PC-3 (cell line): ENCODE measurements at regions not wholly inside any gene's neighbourhood (a gene's known extent, or its start where the extent isn't known, plus 50 kb on each side); places are given as distances from the start of the nearest gene placed in this dataset.
"Not testable (repeated sequence)": the region's sequence is repeated elsewhere in the genome, so short reads cannot be mapped to it uniquely, and the experiment has no call there.

ENCODE experiments used
- ATAC-seq: fragments of 200-7000 bp; cut with Tn5 transposase; 2 replicates; pipeline ENCODE4 v1.9.1; 2020; ENCODE audit warnings: mild to moderate bottlenecking, moderate library complexity
- BruUV-seq: library from RNA; stranded (reverse); fragments of 400-500 nt; replicated peaks from 2 replicates; lab custom pipeline; 2021; lab: Mats Ljungman, UMichigan
- CTCF ChIA-PET: fragments of 300-600 bp; sonication (Branson Sonifier 250); formaldehyde crosslinking; loops from one replicate; lab custom pipeline; 2022; ENCODE audit warnings: antibody characterized with exemption; lab: Charles Lee
- POLR2A ChIA-PET: fragments of 300-600 bp; sonication (Branson Sonifier 250); formaldehyde crosslinking; loops from one replicate; lab custom pipeline; 2022; ENCODE audit warnings: antibody characterized with exemption; ENCODE audit not compliant: unreplicated experiment; lab: Charles Lee
- DNase-seq: peaks from one replicate; pipeline ENCODE4 v3.0.0-alpha.2; 2015
- H2AFZ ChIP-seq: fragments of 300-600 bp; sonication (generic); 2 replicates; pipeline ENCODE4 v1.6.0; 2016; ENCODE audit warnings: antibody characterized with exemption, low read length
- H3F3A ChIP-seq: fragments of 300-600 bp; sonication (generic); one replicate; pipeline ENCODE4 v1.6.0; 2017; ENCODE audit warnings: antibody characterized with exemption, low read length, control low read depth, mild to moderate bottlenecking; ENCODE audit not compliant: unreplicated experiment
- H3K27ac ChIP-seq: fragments of 300-600 bp; sonication (generic); 2 replicates; pipeline ENCODE4 v1.5.1; 2016; ENCODE audit warnings: mild to moderate bottlenecking, low read length
- H3K27me3 ChIP-seq: fragments of 300-600 bp; sonication (generic); 2 replicates; pipeline ENCODE4 v1.6.1; 2016; ENCODE audit warnings: low read length, mixed read lengths
- H3K36me3 ChIP-seq: fragments of 300-600 bp; sonication (generic); 2 replicates; pipeline ENCODE4 v1.6.1; 2016; ENCODE audit warnings: low read depth, mixed run types, low read length, mixed read lengths
- H3K4me1 ChIP-seq: fragments of 300-600 bp; sonication (generic); 2 replicates; pipeline ENCODE4 v1.5.1; 2016; ENCODE audit warnings: low read length; ENCODE audit not compliant: insufficient read depth
- H3K4me2 ChIP-seq: fragments of 300-600 bp; sonication (generic); 2 replicates; pipeline ENCODE4 v1.6.0; 2016; ENCODE audit warnings: low read length
- H3K4me3 ChIP-seq: fragments of 300-600 bp; sonication (generic); 2 replicates; pipeline ENCODE4 v1.5.1; 2016; ENCODE audit warnings: mild to moderate bottlenecking, low read length, mixed read lengths
- H3K79me2 ChIP-seq: fragments of 300-600 bp; sonication (generic); 2 replicates; pipeline ENCODE4 v1.6.1; 2017; ENCODE audit warnings: low read length, mixed read lengths
- H3K9ac ChIP-seq: fragments of 300-600 bp; sonication (generic); 2 replicates; pipeline ENCODE4 v1.6.0; 2016; ENCODE audit warnings: mild to moderate bottlenecking, low read length
- H3K9me2 ChIP-seq: fragments of 300-600 bp; sonication (generic); replicated peaks from 2 replicates; pipeline ENCODE4 v1.6.1; 2016; ENCODE audit warnings: mixed run types, low read length, mixed read lengths
- H3K9me3 ChIP-seq: fragments of 300-600 bp; sonication (generic); 2 replicates; pipeline ENCODE4 v1.6.1; 2016; ENCODE audit warnings: low read length, mixed read lengths
- H4K20me1 ChIP-seq: fragments of 300-600 bp; sonication (generic); 2 replicates; pipeline ENCODE4 v1.6.1; 2016; ENCODE audit warnings: low read length, mixed read lengths
- CTCF ChIP-seq: fragments of 300-600 bp; sonication (generic); conservative IDR thresholded peaks from 2 replicates; pipeline ENCODE4 v1.5.1; 2017; ENCODE audit warnings: antibody characterized with exemption, low read depth, mild to moderate bottlenecking, low read length
- intact Hi-C: fragments of 100-400 bp; cut with micrococcal nuclease; formaldehyde crosslinking; loops from 2 replicates; pipeline ENCODE4 v1.9.0; 2023

DNA sequence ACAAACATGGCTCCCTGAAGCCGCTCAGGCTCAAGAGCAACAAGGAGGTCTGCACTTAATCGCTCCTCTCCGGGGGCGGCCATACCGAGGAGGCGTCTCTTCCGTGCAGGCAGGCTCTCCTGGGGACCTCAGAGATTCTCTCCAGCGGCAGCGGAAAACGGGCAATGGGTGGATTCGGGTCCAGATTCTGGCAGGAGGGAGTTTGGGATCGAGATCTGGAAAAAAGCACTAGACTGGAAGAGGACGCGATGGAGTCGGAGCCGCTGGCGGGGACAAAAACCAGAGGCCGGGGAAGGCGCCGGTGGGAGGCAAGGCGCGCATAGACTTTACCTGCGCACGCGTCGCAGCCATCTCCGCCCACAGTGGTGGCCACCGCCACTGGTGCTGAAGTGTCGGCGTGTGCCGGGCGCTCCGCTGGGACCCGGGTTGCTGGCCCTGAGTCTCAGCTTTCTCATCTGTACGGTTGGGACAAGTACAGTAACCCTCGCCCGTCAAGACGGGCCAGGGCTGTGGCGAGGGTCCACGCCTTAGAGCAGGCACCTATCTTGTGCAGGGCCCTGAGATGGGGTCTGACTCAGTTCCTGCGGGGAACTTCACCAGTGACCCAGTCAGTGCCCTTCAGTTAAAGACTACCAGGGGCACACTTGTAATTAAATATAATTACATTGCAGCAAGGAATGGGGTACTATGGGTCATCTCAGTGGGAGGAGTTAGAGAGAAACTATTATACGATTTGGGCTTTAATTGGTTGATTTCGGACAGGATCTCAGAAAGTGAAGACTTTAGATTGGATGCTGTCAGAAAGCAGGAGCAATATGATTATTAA is 454.1 kb downstream of the SPATA31A1 start:
- TSS peak; percentile 70 for BruUV-seq
- POLR2A ChIA-PET, H3F3A ChIP-seq, DNase-seq, H3K36me3 ChIP-seq, intact Hi-C loops, H3K9me3 ChIP-seq, H4K20me1 ChIP-seq, CTCF ChIA-PET, H3K4me1 ChIP-seq, H3K27me3 ChIP-seq, H3K9me2 ChIP-seq, H3K79me2 ChIP-seq: not testable (repeated sequence)
- H3K27ac ChIP-seq, result 0 out of 2 replicates have a peak overlapping the region, but pooled peaks have one; percentile 29
- peak overlapping the region; percentile 79 for H2AFZ ChIP-seq
- peak overlapping the region; percentile 63 for H3K4me3 ChIP-seq
- H3K9ac ChIP-seq, result peak overlapping the region; percentile 58
- peak overlapping the region; percentile 74 for H3K4me2 ChIP-seq
- 0 out of 2 replicates have a peak, but pooled peaks have one; percentile 42 for ATAC-seq

DNA sequence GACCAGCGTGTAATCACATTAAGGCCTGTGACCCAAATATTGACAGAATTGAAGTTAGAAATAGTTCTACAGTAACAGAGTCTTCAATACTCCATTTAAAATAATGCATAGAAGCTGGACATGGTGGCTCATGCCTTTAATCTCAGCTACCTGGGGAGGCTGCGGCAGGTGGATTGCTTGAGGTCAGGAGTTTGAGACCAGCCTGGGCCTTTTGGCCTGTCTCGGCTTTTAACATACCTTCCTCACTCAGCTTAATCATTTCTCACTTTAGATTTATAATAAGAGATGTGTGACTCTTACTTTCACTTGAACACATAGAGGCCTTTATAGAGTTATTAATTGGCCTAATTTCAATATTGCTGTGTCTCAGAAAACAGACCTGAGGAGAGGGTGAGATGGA is 454.9 kb downstream of the SPATA31A1 start:
- H3K9me3 ChIP-seq, BruUV-seq, H3F3A ChIP-seq, H3K9ac ChIP-seq, H3K27me3 ChIP-seq, POLR2A ChIA-PET, H3K79me2 ChIP-seq, H3K4me1 ChIP-seq, H3K4me2 ChIP-seq, H3K36me3 ChIP-seq, H3K4me3 ChIP-seq, H3K27ac ChIP-seq, DNase-seq, H2AFZ ChIP-seq, CTCF ChIA-PET, intact Hi-C loops, ATAC-seq, H4K20me1 ChIP-seq, H3K9me2 ChIP-seq: not testable (repeated sequence)

GRCh38 chr9:39811615-39812014 is 456.1 kb downstream of the SPATA31A1 start:
- H3K9me2 ChIP-seq, H3K36me3 ChIP-seq, H3K27me3 ChIP-seq, CTCF ChIA-PET, DNase-seq, H3K27ac ChIP-seq, H3K4me2 ChIP-seq, POLR2A ChIA-PET, H4K20me1 ChIP-seq, H3K4me3 ChIP-seq, H3F3A ChIP-seq, H3K79me2 ChIP-seq, ATAC-seq, BruUV-seq, H3K9me3 ChIP-seq, H3K9ac ChIP-seq, H2AFZ ChIP-seq, intact Hi-C loops, H3K4me1 ChIP-seq: not testable (repeated sequence)

- H3K27ac ChIP-seq, result not testable (repeated sequence)
- peak; percentile 46 for TF ChIP-seq CTCF
Measured at GRCh38 chr9:39828457-39828856, 473.0 kb downstream of the SPATA31A1 start.

More at GRCh38 chr9:39828457-39828856, 473.0 kb downstream of the SPATA31A1 start:
- peak; percentile 2 for DNase-seq
- H3K9me3 ChIP-seq, H3K4me1 ChIP-seq, intact Hi-C loops, H2AFZ ChIP-seq, POLR2A ChIA-PET, BruUV-seq, H4K20me1 ChIP-seq, H3K36me3 ChIP-seq, CTCF ChIA-PET, H3K9me2 ChIP-seq, H3K4me3 ChIP-seq, H3K4me2 ChIP-seq, H3K79me2 ChIP-seq, H3K27me3 ChIP-seq, ATAC-seq, H3K9ac ChIP-seq, H3F3A ChIP-seq: not testable (repeated sequence)
